Lung (tissue), 11 donors: ENCODE measurements at regions not wholly inside any gene's neighbourhood (a gene's known extent, or its start where the extent isn't known, plus 50 kb on each side); places are given as distances from the start of the nearest gene placed in this dataset.

Experiments
- ATAC-seq: fragments of 200-7000 bp; cut with Tn5 transposase; one replicate; pipeline ENCODE4 v1.9.1; 2020; ENCODE audit warnings: moderate number of reproducible peaks; ENCODE audit not compliant: insufficient read depth, low FRiP score
- DNase-seq, 3 donors: peaks; one replicate each; pipeline ENCODE4 v3.0.0-alpha.2; 2013 to 2017
- H3K27ac ChIP-seq, 2 donors: one replicate each; pipeline ENCODE4 v1.5.1; 2013; ENCODE audit warnings: mild to moderate bottlenecking in 2 of 2, moderate library complexity in 2 of 2, control low read depth in 1 of 2, inconsistent platforms in 1 of 2, low read depth in 1 of 2, low read length in 1 of 2
- H3K27me3 ChIP-seq, 3 donors: one replicate each; pipeline ENCODE4 v1.5.1; 2013; ENCODE audit warnings: low read length in 2 of 3; ENCODE audit not compliant: control insufficient read depth in 3 of 3, insufficient read depth in 3 of 3
- H3K36me3 ChIP-seq, 4 donors: one replicate each; pipeline ENCODE4 v1.5.1; 2013; ENCODE audit warnings: low read length in 4 of 4, mild to moderate bottlenecking in 1 of 4, moderate library complexity in 1 of 4; ENCODE audit not compliant: control insufficient read depth in 4 of 4, insufficient read depth in 4 of 4
- H3K4me1 ChIP-seq, 5 donors: one replicate each; pipeline ENCODE4 v1.5.1; 2013; ENCODE audit warnings: low read length in 5 of 5, mild to moderate bottlenecking in 2 of 5, moderate library complexity in 1 of 5; ENCODE audit not compliant: control insufficient read depth in 5 of 5, insufficient read depth in 5 of 5
- H3K4me3 ChIP-seq: one replicate; pipeline ENCODE4 v1.5.1; 2013; ENCODE audit warnings: mild to moderate bottlenecking, control low read depth, moderate library complexity
- H3K9ac ChIP-seq, 2 donors: one replicate each; pipeline ENCODE4 v1.5.1; 2013; ENCODE audit warnings: low read length in 2 of 2, control low read depth in 1 of 2; ENCODE audit not compliant: insufficient read depth in 1 of 2
- H3K9me3 ChIP-seq, 4 donors: one replicate each; pipeline ENCODE4 v1.5.1; 2013; ENCODE audit warnings: low read length in 3 of 4, mild to moderate bottlenecking in 1 of 4, moderate library complexity in 1 of 4; ENCODE audit not compliant: control insufficient read depth in 4 of 4, insufficient read depth in 3 of 4
- CTCF ChIP-seq: IDR thresholded peaks from 2 replicates; pipeline ENCODE4 v1.5.1; 2012; ENCODE audit warnings: mild to moderate bottlenecking; ENCODE audit errors: control extremely low read depth, extremely low read depth
- WGBS, 2 donors: extraction: QIAGEN DNeasy Blood & Tissue Kit; methylation state at CpG; one replicate each; pipeline ENCODE4 v1.1.7; 2013; 5-methylcytosine and 5-hydroxymethylcytosine counted together
- donor health status: control.
- donor health status: control.
- donor health status: Bipolar disorder and iron deficiency.
- donor health status: healthy.
- donor health status: DM: yes; HTN: yes; CAD: no.

- Histone ChIP-seq H3K4me1 (no peaks in the 10 kb centered on the region), H3K36me3 (no peaks in the 10 kb centered on the region), H3K9me3 (no peaks in the 10 kb centered on the region), H3K9ac (no peak overlapping the region), H3K4me3 (no peak overlapping the region), H3K27me3 (no peaks in the 10 kb centered on the region), H3K27ac (no peak overlapping the region)
- TF ChIP-seq CTCF = no peak
- WGBS, 2 donors = 91 to 92% methylated on average over 1 of the region's 1 CpG
- ATAC-seq = no peak
- DNase-seq = no peak
These were observed 373.5 kb downstream of the TBC1D32 start for GRCh38 chr6:120960761-120961160.

GRCh38 chr6:120954111-120954510 is 380.2 kb downstream of the TBC1D32 start:
- Histone ChIP-seq H3K9ac (no peak overlapping the region), H3K36me3 (no peaks in the 10 kb centered on the region), H3K27me3 (no peaks in the 10 kb centered on the region), H3K4me3 (no peak overlapping the region), H3K9me3 (peaks cover 0 to 3% (median 0%) of the 10 kb centered on the region in 4 donors), H3K4me1 (no peaks in the 10 kb centered on the region), H3K27ac (no peak overlapping the region)
- no peak for DNase-seq
- 81 to 83% methylated on average over 1 of the region's 1 CpG for WGBS, 2 donors
- no peak for TF ChIP-seq CTCF
- ATAC-seq = no peak

- no peak for ATAC-seq
- peaks cover 0 to 3% (median 0%) of the 10 kb centered on the region in 4 donors for H3K9me3 ChIP-seq
- TF ChIP-seq CTCF = no peak
These were observed 383.0 kb downstream of the TBC1D32 start for GRCh38 chr6:120951258-120951657.

GRCh38 chr6:120947111-120947510 is 387.2 kb downstream of the TBC1D32 start:
- no peaks in the 10 kb centered on the region for H3K36me3 ChIP-seq
- no peak for TF ChIP-seq CTCF
- WGBS, 2 donors = 0% methylated on average over 1 of the region's 1 CpG
- DNase-seq (no peak), ATAC-seq (no peak)
- H3K4me3 ChIP-seq = no peak overlapping the region
- H3K4me1 ChIP-seq = no peaks in the 10 kb centered on the region
- no peak overlapping the region for H3K9ac ChIP-seq
- no peaks in the 10 kb centered on the region for H3K9me3 ChIP-seq
- H3K27ac ChIP-seq = no peak overlapping the region
- H3K27me3 ChIP-seq = no peaks in the 10 kb centered on the region

More at GRCh38 chr6:120951258-120951657, 383.0 kb downstream of the TBC1D32 start:
- Histone ChIP-seq H3K27ac (no peak overlapping the region), H3K4me1 (no peaks in the 10 kb centered on the region), H3K36me3 (no peaks in the 10 kb centered on the region), H3K4me3 (no peak overlapping the region), H3K27me3 (no peaks in the 10 kb centered on the region), H3K9ac (no peak overlapping the region)
- WGBS, 2 donors = 53 to 73% methylated on average over 3 of the region's 3 CpGs
- DNase-seq = no peak
